Hepatocyte (in vitro differentiated cells): ENCODE measurements at regions not wholly inside any gene's neighbourhood (a gene's known extent, or its start where the extent isn't known, plus 50 kb on each side); places are given as distances from the start of the nearest gene placed in this dataset.

Source experiments
- CTCF ChIP-seq: fragments of 200-600 bp; sonication (generic); IDR thresholded peaks from 2 replicates; pipeline ENCODE4 v1.5.1; 2016; ENCODE audit warnings: antibody characterized with exemption, mild to moderate bottlenecking; ENCODE audit not compliant: poor library complexity
- EZH2 ChIP-seq: fragments of 200-600 bp; sonication (generic); IDR thresholded peaks from 2 replicates; pipeline ENCODE4 v1.6.1; 2016; ENCODE audit warnings: antibody characterized with exemption, mild to moderate bottlenecking, borderline replicate concordance
- EZH2phosphoT487 ChIP-seq: fragments of 200-600 bp; sonication (generic); IDR thresholded peaks from one replicate; pipeline ENCODE4 v1.6.1; 2018; ENCODE audit warnings: antibody characterized with exemption, mild to moderate bottlenecking, low read depth, moderate library complexity; ENCODE audit not compliant: unreplicated experiment, severe bottlenecking

DNA sequence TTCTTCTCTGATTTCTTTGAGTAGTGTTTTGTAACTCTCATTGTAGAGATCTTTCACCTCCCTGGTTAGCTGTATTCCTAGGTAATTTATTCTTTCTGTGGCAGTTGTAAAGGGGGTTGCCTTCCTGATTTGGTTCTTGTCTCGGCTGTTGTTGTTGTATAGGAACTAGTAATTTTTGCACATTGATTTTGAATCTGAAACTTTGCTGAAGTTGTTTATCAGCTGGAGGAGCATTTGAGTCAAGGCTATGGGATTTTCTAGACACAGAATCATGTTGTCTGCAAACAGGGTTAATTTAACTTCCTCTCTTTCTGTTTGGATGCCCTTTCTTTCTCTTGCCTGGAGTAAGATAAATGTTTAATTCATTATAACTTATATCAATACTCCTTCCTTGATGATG, 86.4 kb downstream of the OLIG3 start:
- TF ChIP-seq CTCF (no peak), EZH2 (no peak), EZH2phosphoT487 (no peak)
